KMS-11 (cell line): ENCODE measurements at regions not wholly inside any gene's neighbourhood (a gene's known extent, or its start where the extent isn't known, plus 50 kb on each side); places are given as distances from the start of the nearest gene placed in this dataset.

Experiments
- H2AFZ ChIP-seq: fragments of 200-600 bp; sonication (generic); 2 replicates; pipeline ENCODE4 v1.6.1; 2016; ENCODE audit warnings: antibody characterized with exemption, mixed run types, low read depth
- H3K27ac ChIP-seq: fragments of 200-600 bp; sonication (generic); 2 replicates; pipeline ENCODE4 v1.6.1; 2016; ENCODE audit warnings: mild to moderate bottlenecking, mixed run types
- H3K27me3 ChIP-seq: fragments of 200-600 bp; sonication (generic); 2 replicates; pipeline ENCODE4 v1.6.1; 2017; ENCODE audit warnings: mild to moderate bottlenecking, low read depth, mixed run types, moderate library complexity; ENCODE audit not compliant: insufficient read depth
- H3K36me3 ChIP-seq: fragments of 200-600 bp; sonication (generic); 2 replicates; pipeline ENCODE4 v1.6.1; 2017; ENCODE audit warnings: mild to moderate bottlenecking, mixed run types; ENCODE audit not compliant: insufficient read depth
- H3K4me1 ChIP-seq: fragments of 200-600 bp; sonication (generic); 2 replicates; pipeline ENCODE4 v1.6.1; 2016; ENCODE audit warnings: mild to moderate bottlenecking, low read depth, mixed run types; ENCODE audit not compliant: poor library complexity, severe bottlenecking
- H3K4me2 ChIP-seq: fragments of 200-600 bp; sonication (generic); 2 replicates; pipeline ENCODE4 v1.7.0; 2016; ENCODE audit warnings: mild to moderate bottlenecking, mixed run types
- H3K4me3 ChIP-seq: fragments of 200-600 bp; sonication (generic); IDR thresholded peaks from 2 replicates; pipeline ENCODE4 v1.6.1; 2017; ENCODE audit warnings: low read depth, low read length, mixed read lengths; ENCODE audit not compliant: insufficient read depth
- H3K79me2 ChIP-seq: fragments of 200-600 bp; sonication (generic); 2 replicates; pipeline ENCODE4 v1.6.1; 2016; ENCODE audit warnings: low read depth, mixed run types; ENCODE audit not compliant: insufficient read depth
- H3K9ac ChIP-seq: fragments of 200-600 bp; sonication (generic); 2 replicates; pipeline ENCODE4 v1.6.1; 2016; ENCODE audit warnings: mild to moderate bottlenecking, mixed run types
- H4K20me1 ChIP-seq: fragments of 200-600 bp; sonication (generic); 2 replicates; pipeline ENCODE4 v1.6.1; 2016; ENCODE audit warnings: mild to moderate bottlenecking, mixed run types; ENCODE audit not compliant: insufficient read depth
- TF ChIP-seq, protein P1 (sequence below): fragments of 200-600 bp; sonication (generic); conservative IDR thresholded peaks from 2 replicates; pipeline ENCODE4 v1.6.1; 2017; ENCODE audit warnings: low read depth, mild to moderate bottlenecking, antibody characterized with exemption, low read length, moderate library complexity, mixed read lengths

DNA sequence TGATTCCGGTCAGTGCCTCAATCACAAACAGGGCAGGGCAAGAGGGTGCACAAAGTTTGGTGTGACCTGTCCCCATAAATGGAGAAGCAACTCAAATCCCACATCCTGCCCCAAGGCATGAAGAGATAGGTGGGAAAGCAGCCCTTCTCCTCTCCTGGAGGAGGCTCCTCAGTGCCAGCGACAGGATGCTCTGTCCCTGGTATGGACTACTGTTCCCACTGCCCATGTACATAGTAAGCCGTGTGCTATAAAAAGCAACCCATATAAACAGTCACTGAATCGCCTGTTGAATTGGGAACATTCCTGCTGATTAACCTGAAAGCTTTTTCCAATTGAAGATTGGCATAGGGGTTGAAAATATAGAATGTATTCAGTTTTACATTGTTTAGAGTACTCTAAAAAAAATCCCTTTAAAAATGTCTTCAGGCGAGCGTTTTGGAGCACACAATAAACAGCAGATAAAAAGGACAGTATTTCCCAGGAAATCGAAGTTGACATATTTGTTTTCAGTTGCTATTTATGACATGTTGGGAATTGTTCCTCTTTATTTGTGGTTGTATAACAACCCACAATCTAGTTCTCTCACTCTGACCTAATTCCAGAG, 513.9 kb downstream of the DIRAS2 start:
- no peak overlapping the region for H2AFZ ChIP-seq
- H3K4me1 ChIP-seq = peaks cover 13% of the 10 kb centered on the region
- TF ChIP-seq, protein P1, sequence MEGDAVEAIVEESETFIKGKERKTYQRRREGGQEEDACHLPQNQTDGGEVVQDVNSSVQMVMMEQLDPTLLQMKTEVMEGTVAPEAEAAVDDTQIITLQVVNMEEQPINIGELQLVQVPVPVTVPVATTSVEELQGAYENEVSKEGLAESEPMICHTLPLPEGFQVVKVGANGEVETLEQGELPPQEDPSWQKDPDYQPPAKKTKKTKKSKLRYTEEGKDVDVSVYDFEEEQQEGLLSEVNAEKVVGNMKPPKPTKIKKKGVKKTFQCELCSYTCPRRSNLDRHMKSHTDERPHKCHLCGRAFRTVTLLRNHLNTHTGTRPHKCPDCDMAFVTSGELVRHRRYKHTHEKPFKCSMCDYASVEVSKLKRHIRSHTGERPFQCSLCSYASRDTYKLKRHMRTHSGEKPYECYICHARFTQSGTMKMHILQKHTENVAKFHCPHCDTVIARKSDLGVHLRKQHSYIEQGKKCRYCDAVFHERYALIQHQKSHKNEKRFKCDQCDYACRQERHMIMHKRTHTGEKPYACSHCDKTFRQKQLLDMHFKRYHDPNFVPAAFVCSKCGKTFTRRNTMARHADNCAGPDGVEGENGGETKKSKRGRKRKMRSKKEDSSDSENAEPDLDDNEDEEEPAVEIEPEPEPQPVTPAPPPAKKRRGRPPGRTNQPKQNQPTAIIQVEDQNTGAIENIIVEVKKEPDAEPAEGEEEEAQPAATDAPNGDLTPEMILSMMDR = no peak
- no peaks in the 10 kb centered on the region for H3K36me3 ChIP-seq
- H3K4me2 ChIP-seq = no peak overlapping the region
- no peak overlapping the region for H3K4me3 ChIP-seq
- H3K79me2 ChIP-seq = no peaks in the 10 kb centered on the region
- H3K27ac ChIP-seq = no peak overlapping the region
- H4K20me1 ChIP-seq = no peaks in the 10 kb centered on the region
- H3K9ac ChIP-seq = no peak overlapping the region
- H3K27me3 ChIP-seq = no peaks in the 10 kb centered on the region

DNA sequence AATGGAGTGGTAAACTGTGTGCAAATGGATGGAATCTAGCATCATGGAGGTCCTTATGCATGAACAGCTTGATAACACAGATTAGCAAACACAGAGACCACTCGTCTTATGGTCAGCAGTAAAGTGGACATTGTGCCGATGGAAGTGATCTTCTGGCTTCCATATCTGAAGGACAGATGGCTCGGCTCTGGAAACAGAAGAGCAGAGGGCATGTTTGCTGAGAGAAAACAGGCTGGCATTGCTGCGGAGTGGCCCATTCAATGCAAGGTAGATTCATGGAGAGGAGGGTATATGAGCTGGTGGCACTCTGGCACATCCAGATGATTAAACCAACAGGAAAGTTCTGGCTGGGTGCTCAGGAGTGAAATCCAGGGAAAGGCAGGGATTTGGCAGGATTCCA, 513.2 kb downstream of the DIRAS2 start:
- no peak overlapping the region for H2AFZ ChIP-seq
- H3K79me2 ChIP-seq = no peaks in the 10 kb centered on the region
- no peak overlapping the region for H3K27ac ChIP-seq
- H3K4me3 ChIP-seq = no peak overlapping the region
- H3K36me3 ChIP-seq = no peaks in the 10 kb centered on the region
- H3K4me1 ChIP-seq = peaks cover 11% of the 10 kb centered on the region
- H4K20me1 ChIP-seq = no peaks in the 10 kb centered on the region
- no peaks in the 10 kb centered on the region for H3K27me3 ChIP-seq
- TF ChIP-seq, protein P1 = no peak
- H3K9ac ChIP-seq = no peak overlapping the region
- H3K4me2 ChIP-seq = no peak overlapping the region

DNA sequence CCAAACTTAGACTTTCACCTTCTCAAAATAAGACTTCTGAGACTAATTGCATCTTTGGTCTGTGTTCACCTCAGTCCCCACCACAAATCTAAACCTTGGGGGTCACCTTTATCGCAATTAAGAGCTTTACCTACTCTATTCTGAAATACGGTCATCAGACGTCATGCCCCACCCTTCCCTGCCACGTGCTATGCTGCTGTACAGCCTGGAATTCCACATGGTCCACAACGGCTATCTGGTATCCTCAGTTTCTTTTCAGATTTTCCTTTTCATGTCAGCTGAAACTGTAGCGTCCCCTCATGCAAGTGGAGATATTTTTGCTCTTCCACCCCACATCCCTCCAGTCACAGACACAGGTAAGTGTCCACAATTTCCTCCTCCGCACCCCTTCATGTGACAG, 511.1 kb downstream of the DIRAS2 start:
- Histone ChIP-seq H3K27me3 (no peaks in the 10 kb centered on the region), H4K20me1 (no peaks in the 10 kb centered on the region), H3K79me2 (no peaks in the 10 kb centered on the region), H3K36me3 (no peaks in the 10 kb centered on the region), H3K4me3 (no peak overlapping the region), H3K27ac (no peak overlapping the region), H3K4me2 (no peak overlapping the region), H3K9ac (no peak overlapping the region), H3K4me1 (no peaks in the 10 kb centered on the region), H2AFZ (no peak overlapping the region)
- TF ChIP-seq, protein P1 = no peak

DNA sequence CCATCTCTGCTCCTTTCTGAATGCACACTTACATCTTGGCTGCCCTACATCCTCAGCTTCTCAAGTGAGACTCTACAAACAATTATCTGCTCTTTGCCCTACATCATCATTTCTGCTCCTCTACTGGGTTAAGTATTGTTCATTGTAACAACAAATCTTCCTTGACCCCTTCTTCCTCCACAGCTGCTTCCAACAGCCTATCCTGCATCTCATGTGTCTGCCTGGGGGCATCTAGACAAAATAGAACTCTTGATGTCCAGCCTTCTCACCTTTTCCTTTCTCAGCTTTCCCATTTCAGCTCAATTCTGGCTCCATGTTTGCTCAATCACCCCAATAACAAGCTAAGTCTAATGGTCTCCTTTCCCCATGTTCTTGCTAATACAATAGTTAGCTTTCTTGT, 509.8 kb downstream of the DIRAS2 start:
- Histone ChIP-seq H3K9ac (no peak overlapping the region), H3K36me3 (no peaks in the 10 kb centered on the region), H3K4me3 (no peak overlapping the region), H3K27ac (no peak overlapping the region), H3K4me1 (no peaks in the 10 kb centered on the region), H3K79me2 (no peaks in the 10 kb centered on the region), H3K27me3 (no peaks in the 10 kb centered on the region), H4K20me1 (no peaks in the 10 kb centered on the region), H2AFZ (no peak overlapping the region), H3K4me2 (no peak overlapping the region)
- TF ChIP-seq, protein P1 = no peak
